ENCODE measurements at regions not wholly inside any gene's neighbourhood (a gene's known extent, or its start where the extent isn't known, plus 50 kb on each side); places are given as distances from the start of the nearest gene placed in this dataset.

GRCh38 chr4:75287738-75288517 is 226.3 kb downstream of the RCHY1 start:
- no peak for TF ChIP-seq CTCF (optimal IDR thresholded peaks at IDR 0.05 in 1 of 3, IDR thresholded peaks at IDR 0.05 in 1 of 3, conservative IDR thresholded peaks at IDR 0.05 in 1 of 3; ENCODE audit: extremely low read depth in 1 of 3, insufficient read depth in 2 of 3, low read length in 3 of 3)
- no peak for TF ChIP-seq EZH2 (IDR thresholded peaks at IDR 0.05; ENCODE audit: low read length)

Measured in keratinocyte (primary cell).